GM12891 (cell line): ENCODE measurements at regions not wholly inside any gene's neighbourhood (a gene's known extent, or its start where the extent isn't known, plus 50 kb on each side); places are given as distances from the start of the nearest gene placed in this dataset.

ENCODE experiments used
- PAX5 ChIP-seq: IDR thresholded peaks from 2 replicates; pipeline ENCODE4 v1.6.1; 2011; ENCODE audit warnings: low read length, moderate library complexity, mild to moderate bottlenecking; ENCODE audit not compliant: insufficient read depth, severe bottlenecking
- POLR2A ChIP-seq: IDR thresholded peaks from 2 replicates; pipeline ENCODE4 v1.6.1; 2011; ENCODE audit warnings: low read depth, low read length, control low read depth
- POLR2AphosphoS5 ChIP-seq: IDR thresholded peaks from 2 replicates; pipeline ENCODE4 v1.6.1; 2011; ENCODE audit warnings: low read depth, low read length, control low read depth
- POU2F2 ChIP-seq: IDR thresholded peaks from 2 replicates; pipeline ENCODE4 v1.6.1; 2011; ENCODE audit warnings: low read depth, mild to moderate bottlenecking, control low read depth, low read length, moderate library complexity
- SPI1 ChIP-seq: IDR thresholded peaks from 2 replicates; pipeline ENCODE4 v1.6.1; 2011; ENCODE audit warnings: low read depth, low read length, control low read depth
- TAF1 ChIP-seq: IDR thresholded peaks from 2 replicates; pipeline ENCODE4 v1.6.1; 2011; ENCODE audit warnings: low read depth, low read length, control low read depth

- TF ChIP-seq TAF1 = no peak
- no peak for TF ChIP-seq POLR2A
- no peak for TF ChIP-seq SPI1
- TF ChIP-seq POLR2AphosphoS5 = no peak
- no peak for TF ChIP-seq POU2F2
- no peak for TF ChIP-seq PAX5
These were observed 120.4 kb upstream of the KAZN start for GRCh38 chr1:14478120-14478519.
